ENCODE measurements at regions not wholly inside any gene's neighbourhood (a gene's known extent, or its start where the extent isn't known, plus 50 kb on each side); places are given as distances from the start of the nearest gene placed in this dataset.
"Not testable (repeated sequence)": the region's sequence is repeated elsewhere in the genome, so short reads cannot be mapped to it uniquely, and the experiment has no call there.

DNA sequence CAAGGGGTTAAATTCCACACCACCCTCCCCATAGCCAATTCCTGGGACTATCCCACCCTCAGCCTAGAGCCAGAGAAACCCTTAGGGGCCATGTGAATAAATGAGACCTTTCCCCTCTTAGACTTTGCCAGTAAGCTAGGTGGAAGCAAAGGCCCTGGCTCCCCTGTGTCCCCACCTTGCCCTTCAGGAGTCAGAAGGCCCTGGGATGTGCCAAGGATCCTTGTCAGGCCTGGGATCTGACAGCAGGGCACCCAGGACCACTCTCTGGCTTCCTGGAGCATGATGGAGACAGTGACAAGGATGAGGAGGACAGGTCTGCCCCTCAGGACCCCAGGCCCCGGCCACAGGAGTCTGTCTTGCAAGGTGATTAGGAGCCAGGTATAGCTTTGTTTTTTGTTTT lies 125.0 kb upstream of the HAND1 start:
- Histone ChIP-seq H3K4me3 (ENCODE audit: low read length) (no peak overlapping the region), H2AFZ (ENCODE audit: low read depth, low read length) (no peak overlapping the region), H3K9ac (ENCODE audit: low read length) (no peak overlapping the region), H3K27me3 (ENCODE audit: low read depth, low read length) (no peaks in the 10 kb centered on the region), H4K20me1 (ENCODE audit: insufficient read depth, low read length) (no peaks in the 10 kb centered on the region), H3K79me2 (ENCODE audit: low read length) (no peaks in the 10 kb centered on the region), H3K9me3 (ENCODE audit: insufficient read depth, low read length) (no peaks in the 10 kb centered on the region), H3K27ac (ENCODE audit: low read length) (no peak overlapping the region), H3K36me3 (replicated peaks; ENCODE audit: low read depth, low read length) (no peaks in the 10 kb centered on the region), H3K4me2 (ENCODE audit: low read length) (no peak overlapping the region), H3K4me1 (ENCODE audit: low read length) (no peaks in the 10 kb centered on the region)
- no peak for TF ChIP-seq CTCF (IDR thresholded peaks at IDR 0.05; ENCODE audit: low read depth, low read length)
- no peak for TF ChIP-seq EZH2phosphoT487 (IDR thresholded peaks at IDR 0.05; ENCODE audit: low read depth)

DNA sequence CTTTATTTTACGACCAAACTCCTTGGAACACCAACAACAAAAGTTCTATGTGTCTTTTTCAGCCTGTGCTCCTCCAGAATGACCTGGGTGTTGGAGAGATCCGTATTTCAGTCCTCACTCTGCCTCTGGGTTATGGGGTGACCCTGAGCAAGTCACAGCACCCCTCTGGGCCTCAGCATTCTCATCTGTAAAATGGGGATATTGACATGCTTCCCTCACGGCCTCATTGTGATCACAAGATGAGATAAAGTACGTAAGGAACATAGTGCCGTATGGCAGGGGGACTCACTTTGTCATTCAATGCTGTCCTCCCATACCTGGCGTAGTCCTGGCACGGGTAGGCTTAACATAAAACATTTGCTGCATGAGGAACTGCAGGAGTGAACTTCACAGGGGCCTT lies 123.0 kb upstream of the HAND1 start:
- Histone ChIP-seq H3K79me2 (ENCODE audit: low read length) (no peaks in the 10 kb centered on the region), H3K4me2 (ENCODE audit: low read length) (no peak overlapping the region)
- TF ChIP-seq CTCF (IDR thresholded peaks at IDR 0.05; ENCODE audit: low read depth, low read length) (no peak), EZH2phosphoT487 (IDR thresholded peaks at IDR 0.05; ENCODE audit: low read depth) (no peak)

DNA sequence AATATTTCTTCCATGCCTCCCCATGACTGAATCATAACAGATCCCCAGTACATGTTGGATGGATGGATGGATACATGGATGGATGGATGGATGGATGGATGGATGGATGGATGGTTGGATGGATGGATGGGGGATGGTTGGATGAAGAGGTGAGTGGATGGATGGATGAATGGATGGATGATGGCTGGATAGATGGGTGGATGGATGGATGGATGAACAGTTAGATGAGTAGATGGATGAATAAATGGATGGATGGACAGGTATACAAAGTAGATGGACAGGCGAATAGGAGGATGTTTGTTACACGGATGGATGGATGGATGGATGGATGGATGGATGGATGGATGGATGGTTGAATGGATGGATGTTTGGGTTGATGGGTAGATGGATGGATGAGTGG lies 120.0 kb upstream of the HAND1 start:
- TF ChIP-seq CTCF (IDR thresholded peaks at IDR 0.05; ENCODE audit: low read depth, low read length): no peak
- no peak for TF ChIP-seq EZH2phosphoT487 (IDR thresholded peaks at IDR 0.05; ENCODE audit: low read depth)
- no peak overlapping the region for H3K27ac ChIP-seq (ENCODE audit: low read length)

More for the DNA sequence above, 123.0 kb upstream of the HAND1 start:
- no peak overlapping the region for H3K27ac ChIP-seq (ENCODE audit: low read length)
- no peak overlapping the region for H2AFZ ChIP-seq (ENCODE audit: low read depth, low read length)
- no peaks in the 10 kb centered on the region for H3K36me3 ChIP-seq (replicated peaks; ENCODE audit: low read depth, low read length)
- no peaks in the 10 kb centered on the region for H3K27me3 ChIP-seq (ENCODE audit: low read depth, low read length)
- H3K4me3 ChIP-seq (ENCODE audit: low read length): no peak overlapping the region
- H3K4me1 ChIP-seq (ENCODE audit: low read length): no peaks in the 10 kb centered on the region
- no peak overlapping the region for H3K9ac ChIP-seq (ENCODE audit: low read length)
- no peaks in the 10 kb centered on the region for H4K20me1 ChIP-seq (ENCODE audit: insufficient read depth, low read length)
- no peaks in the 10 kb centered on the region for H3K9me3 ChIP-seq (ENCODE audit: insufficient read depth, low read length)

DNA sequence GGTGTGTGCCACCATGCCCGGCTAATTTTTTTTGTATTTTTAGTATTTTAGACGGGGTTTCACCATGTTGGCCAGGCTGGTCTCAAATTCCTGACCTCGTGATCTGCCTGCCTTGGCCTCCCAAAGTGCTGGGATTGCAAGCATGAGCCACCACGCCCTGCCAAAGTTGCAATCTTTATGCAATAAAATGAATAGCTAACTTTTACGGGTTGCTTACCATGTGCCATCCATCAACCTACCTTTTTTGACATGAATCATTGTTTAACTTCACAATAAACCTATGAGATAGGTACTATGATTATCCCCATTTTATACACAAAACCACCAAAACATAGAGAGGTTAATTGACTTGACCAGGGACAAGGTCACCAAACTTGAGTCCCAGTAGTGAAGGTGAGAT lies 118.8 kb upstream of the HAND1 start:
- H4K20me1 ChIP-seq (ENCODE audit: insufficient read depth, low read length); H3K27me3 ChIP-seq (ENCODE audit: low read depth, low read length); H3K9ac ChIP-seq (ENCODE audit: low read length); H3K36me3 ChIP-seq (replicated peaks; ENCODE audit: low read depth, low read length); H3K4me1 ChIP-seq (ENCODE audit: low read length); H3K4me3 ChIP-seq (ENCODE audit: low read length); H3K27ac ChIP-seq (ENCODE audit: low read length); H3K9me3 ChIP-seq (ENCODE audit: insufficient read depth, low read length); H3K4me2 ChIP-seq (ENCODE audit: low read length); H3K79me2 ChIP-seq (ENCODE audit: low read length); H2AFZ ChIP-seq (ENCODE audit: low read depth, low read length): not testable (repeated sequence)

More for the DNA sequence above, 120.0 kb upstream of the HAND1 start:
- Histone ChIP-seq H4K20me1 (ENCODE audit: insufficient read depth, low read length) (no peaks in the 10 kb centered on the region), H3K27me3 (ENCODE audit: low read depth, low read length) (no peaks in the 10 kb centered on the region), H3K9ac (ENCODE audit: low read length) (no peak overlapping the region), H3K4me1 (ENCODE audit: low read length) (no peaks in the 10 kb centered on the region), H3K4me3 (ENCODE audit: low read length) (no peak overlapping the region), H3K36me3 (replicated peaks; ENCODE audit: low read depth, low read length) (no peaks in the 10 kb centered on the region), H3K4me2 (ENCODE audit: low read length) (no peak overlapping the region), H3K9me3 (ENCODE audit: insufficient read depth, low read length) (no peaks in the 10 kb centered on the region), H2AFZ (ENCODE audit: low read depth, low read length) (no peak overlapping the region), H3K79me2 (ENCODE audit: low read length) (no peaks in the 10 kb centered on the region)

DNA sequence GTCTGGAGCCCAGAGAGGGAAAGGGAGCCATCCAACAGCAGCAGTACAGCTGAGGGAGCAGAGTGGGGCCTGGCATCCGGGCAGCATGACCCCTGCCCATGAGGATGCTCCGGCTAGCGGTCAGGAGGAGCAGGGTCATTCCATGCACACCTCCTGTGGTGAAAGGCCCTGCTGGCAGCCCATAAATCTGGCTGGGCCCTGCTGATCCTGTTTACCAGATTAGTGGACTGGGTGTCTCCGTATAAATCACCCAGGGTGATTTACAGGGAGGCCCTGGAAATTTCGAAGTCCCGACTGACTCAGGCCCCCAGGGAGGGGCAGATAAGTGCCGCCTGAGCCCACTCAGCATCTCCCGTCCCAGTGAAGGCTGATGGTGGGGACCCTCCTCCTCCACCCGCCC lies 117.6 kb upstream of the HAND1 start:
- H3K36me3 ChIP-seq (replicated peaks; ENCODE audit: low read depth, low read length): no peaks in the 10 kb centered on the region
- H3K4me1 ChIP-seq (ENCODE audit: low read length): no peaks in the 10 kb centered on the region
- H2AFZ ChIP-seq (ENCODE audit: low read depth, low read length): no peak overlapping the region
- H3K4me3 ChIP-seq (ENCODE audit: low read length): no peak overlapping the region
- TF ChIP-seq CTCF (IDR thresholded peaks at IDR 0.05; ENCODE audit: low read depth, low read length) (no peak), EZH2phosphoT487 (IDR thresholded peaks at IDR 0.05; ENCODE audit: low read depth) (no peak)
- H3K9ac ChIP-seq (ENCODE audit: low read length): no peak overlapping the region
- no peaks in the 10 kb centered on the region for H3K79me2 ChIP-seq (ENCODE audit: low read length)
- no peak overlapping the region for H3K4me2 ChIP-seq (ENCODE audit: low read length)
- H4K20me1 ChIP-seq (ENCODE audit: insufficient read depth, low read length): no peaks in the 10 kb centered on the region
- H3K9me3 ChIP-seq (ENCODE audit: insufficient read depth, low read length): no peaks in the 10 kb centered on the region
- no peak overlapping the region for H3K27ac ChIP-seq (ENCODE audit: low read length)
- no peaks in the 10 kb centered on the region for H3K27me3 ChIP-seq (ENCODE audit: low read depth, low read length)

Measured in OCI-LY3 (cell line).